SH-SY5Y (cell line): ENCODE measurements at regions not wholly inside any gene's neighbourhood (a gene's known extent, or its start where the extent isn't known, plus 50 kb on each side); places are given as distances from the start of the nearest gene placed in this dataset.

Experiments used
- GATA2 ChIP-seq: IDR thresholded peaks from 2 replicates; pipeline ENCODE4 v1.6.1; 2011; ENCODE audit warnings: mild to moderate bottlenecking, low read depth, low read length
- GATA3 ChIP-seq: IDR thresholded peaks from 2 replicates; pipeline ENCODE4 v1.6.1; 2011; ENCODE audit warnings: low read depth, mild to moderate bottlenecking, low read length, moderate library complexity

DNA sequence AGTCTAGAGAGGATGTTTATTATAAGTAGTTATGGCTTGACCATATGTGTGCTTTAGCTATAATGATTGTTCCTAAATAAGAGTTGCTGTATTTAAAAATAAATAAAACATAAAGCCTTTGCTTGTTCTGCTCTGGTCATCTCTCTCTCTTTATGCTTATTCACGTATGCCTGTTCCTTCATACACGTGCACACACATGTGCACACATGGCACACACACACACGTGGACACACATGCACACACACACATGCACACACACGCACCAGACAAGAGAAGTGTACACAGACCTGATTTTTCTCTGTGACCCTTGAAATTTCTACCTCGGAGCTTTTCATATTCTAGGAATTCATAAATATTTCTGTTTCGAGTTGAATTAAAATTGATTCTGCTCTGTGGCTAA lies 658.2 kb upstream of the SALL3 start:
- TF ChIP-seq GATA2 = no peak
- no peak for TF ChIP-seq GATA3
